HG03064 (cell line): ENCODE measurements at regions not wholly inside any gene's neighbourhood (a gene's known extent, or its start where the extent isn't known, plus 50 kb on each side); places are given as distances from the start of the nearest gene placed in this dataset.

Source experiments
- ATAC-seq: cut with Tn5 transposase; IDR thresholded peaks from one replicate; pipeline ENCODE4 v1.9.1; 2021; ENCODE audit warnings: low read depth; ENCODE audit not compliant: unreplicated experiment

GRCh38 chr11:134830312-134830711 lies 418.3 kb upstream of the B3GAT1 start:
- no peak for ATAC-seq

GRCh38 chr11:134823970-134824369 lies 411.9 kb upstream of the B3GAT1 start:
- ATAC-seq: no peak

GRCh38 chr11:134822897-134823296 lies 410.9 kb upstream of the B3GAT1 start:
- ATAC-seq: no peak

GRCh38 chr11:134821422-134821821 lies 409.4 kb upstream of the B3GAT1 start:
- no peak for ATAC-seq

- no peak for ATAC-seq
Observed at GRCh38 chr11:134819041-134819440, 407.0 kb upstream of the B3GAT1 start.

GRCh38 chr11:134818516-134818915 lies 406.5 kb upstream of the B3GAT1 start:
- ATAC-seq: no peak

- ATAC-seq: no peak
Observed at GRCh38 chr11:134815404-134815803, 403.4 kb upstream of the B3GAT1 start.

- no peak for ATAC-seq
Observed at GRCh38 chr11:134807997-134808396, 396.0 kb upstream of the B3GAT1 start.

- no peak for ATAC-seq
Observed at GRCh38 chr11:134802598-134802997, 390.6 kb upstream of the B3GAT1 start.

- no peak for ATAC-seq
Observed at GRCh38 chr11:134802116-134802515, 390.1 kb upstream of the B3GAT1 start.

GRCh38 chr11:134801570-134801969 lies 389.5 kb upstream of the B3GAT1 start:
- ATAC-seq: no peak

GRCh38 chr11:134800826-134801225 lies 388.8 kb upstream of the B3GAT1 start:
- no peak for ATAC-seq

- no peak for ATAC-seq
Observed at GRCh38 chr11:134800130-134800529, 388.1 kb upstream of the B3GAT1 start.

- ATAC-seq: no peak
Observed at GRCh38 chr11:134799386-134799785, 387.3 kb upstream of the B3GAT1 start.

- no peak for ATAC-seq
Observed at GRCh38 chr11:134797411-134798089, 385.5 kb upstream of the B3GAT1 start.

- ATAC-seq: no peak
Observed at GRCh38 chr11:134795017-134795416, 383.0 kb upstream of the B3GAT1 start.

- no peak for ATAC-seq
Observed at GRCh38 chr11:134794192-134794591, 382.1 kb upstream of the B3GAT1 start.

GRCh38 chr11:134792677-134793076 lies 380.6 kb upstream of the B3GAT1 start:
- no peak for ATAC-seq

GRCh38 chr11:134792044-134792443 lies 380.0 kb upstream of the B3GAT1 start:
- ATAC-seq: no peak

GRCh38 chr11:134791102-134791501 lies 379.1 kb upstream of the B3GAT1 start:
- ATAC-seq: no peak

- ATAC-seq: no peak
Observed at GRCh38 chr11:134789104-134789503, 377.1 kb upstream of the B3GAT1 start.

GRCh38 chr11:134786636-134787035 lies 374.6 kb upstream of the B3GAT1 start:
- no peak for ATAC-seq
